Lung (tissue), 11 donors: ENCODE measurements at regions not wholly inside any gene's neighbourhood (a gene's known extent, or its start where the extent isn't known, plus 50 kb on each side); places are given as distances from the start of the nearest gene placed in this dataset.

ENCODE experiments used
- ATAC-seq: fragments of 200-7000 bp; cut with Tn5 transposase; one replicate; pipeline ENCODE4 v1.9.1; 2020; ENCODE audit warnings: moderate number of reproducible peaks; ENCODE audit not compliant: insufficient read depth, low FRiP score
- DNase-seq, 3 donors: peaks; one replicate each; pipeline ENCODE4 v3.0.0-alpha.2; 2013 to 2017
- H3K27ac ChIP-seq, 2 donors: one replicate each; pipeline ENCODE4 v1.5.1; 2013; ENCODE audit warnings: mild to moderate bottlenecking in 2 of 2, moderate library complexity in 2 of 2, control low read depth in 1 of 2, inconsistent platforms in 1 of 2, low read depth in 1 of 2, low read length in 1 of 2
- H3K27me3 ChIP-seq, 3 donors: one replicate each; pipeline ENCODE4 v1.5.1; 2013; ENCODE audit warnings: low read length in 2 of 3; ENCODE audit not compliant: control insufficient read depth in 3 of 3, insufficient read depth in 3 of 3
- H3K36me3 ChIP-seq, 4 donors: one replicate each; pipeline ENCODE4 v1.5.1; 2013; ENCODE audit warnings: low read length in 4 of 4, mild to moderate bottlenecking in 1 of 4, moderate library complexity in 1 of 4; ENCODE audit not compliant: control insufficient read depth in 4 of 4, insufficient read depth in 4 of 4
- H3K4me1 ChIP-seq, 5 donors: one replicate each; pipeline ENCODE4 v1.5.1; 2013; ENCODE audit warnings: low read length in 5 of 5, mild to moderate bottlenecking in 2 of 5, moderate library complexity in 1 of 5; ENCODE audit not compliant: control insufficient read depth in 5 of 5, insufficient read depth in 5 of 5
- H3K4me3 ChIP-seq: one replicate; pipeline ENCODE4 v1.5.1; 2013; ENCODE audit warnings: mild to moderate bottlenecking, control low read depth, moderate library complexity
- H3K9ac ChIP-seq, 2 donors: one replicate each; pipeline ENCODE4 v1.5.1; 2013; ENCODE audit warnings: low read length in 2 of 2, control low read depth in 1 of 2; ENCODE audit not compliant: insufficient read depth in 1 of 2
- H3K9me3 ChIP-seq, 4 donors: one replicate each; pipeline ENCODE4 v1.5.1; 2013; ENCODE audit warnings: low read length in 3 of 4, mild to moderate bottlenecking in 1 of 4, moderate library complexity in 1 of 4; ENCODE audit not compliant: control insufficient read depth in 4 of 4, insufficient read depth in 3 of 4
- WGBS, 2 donors: extraction: QIAGEN DNeasy Blood & Tissue Kit; methylation state at CpG; one replicate each; pipeline ENCODE4 v1.1.7; 2013; 5-methylcytosine and 5-hydroxymethylcytosine counted together
- TF ChIP-seq, protein P1 (sequence below): IDR thresholded peaks from 2 replicates; pipeline ENCODE4 v1.5.1; 2012; ENCODE audit warnings: mild to moderate bottlenecking; ENCODE audit errors: control extremely low read depth, extremely low read depth
- donor health status: control.
- donor health status: control.
- donor health status: Bipolar disorder and iron deficiency.
- donor health status: healthy.
- donor health status: DM: yes; HTN: yes; CAD: no.

DNA sequence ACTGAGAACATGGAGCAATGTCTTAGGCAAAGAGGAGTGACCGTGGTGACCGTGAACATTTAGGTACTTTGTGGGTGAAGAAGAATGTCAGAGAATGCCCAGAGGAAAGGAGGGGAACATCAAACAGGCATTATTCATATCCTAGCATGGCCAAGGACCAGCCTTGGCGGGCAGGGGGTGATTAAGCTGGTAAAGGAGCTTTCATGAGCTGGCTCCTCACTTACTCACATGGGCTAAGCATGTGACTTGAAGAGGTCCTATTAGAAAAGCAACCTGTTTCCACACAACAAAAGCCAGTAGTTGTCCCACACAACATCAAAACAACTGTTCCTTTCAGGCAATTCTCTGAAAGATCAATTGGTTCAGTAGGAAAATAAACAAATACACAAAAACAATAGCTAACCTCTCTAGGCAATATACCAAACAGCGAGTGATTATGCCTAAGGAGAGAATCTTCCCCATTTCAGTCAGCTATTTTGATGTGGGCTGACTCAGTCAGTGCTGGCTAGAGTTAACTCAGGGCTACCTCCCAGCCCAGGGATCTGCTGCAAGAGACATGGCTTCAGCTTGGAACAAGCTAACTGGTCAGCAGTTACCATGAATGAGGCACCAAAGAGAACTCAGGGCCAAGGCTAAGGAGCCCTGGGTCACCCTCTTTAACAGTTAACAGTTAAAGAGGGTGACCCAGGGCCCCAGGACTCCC, 283.5 kb downstream of the ARHGAP12 start:
- Histone ChIP-seq H3K36me3 (no peaks in the 10 kb centered on the region), H3K9ac (no peak overlapping the region), H3K27ac (no peak overlapping the region), H3K9me3 (peaks cover 0 to 4% (median 0%) of the 10 kb centered on the region in 4 donors), H3K4me1 (peaks cover 0 to 3% (median 0%) of the 10 kb centered on the region in 5 donors), H3K27me3 (no peaks in the 10 kb centered on the region), H3K4me3 (no peak overlapping the region)
- no peak for DNase-seq
- no peak for ATAC-seq
- TF ChIP-seq, protein P1, sequence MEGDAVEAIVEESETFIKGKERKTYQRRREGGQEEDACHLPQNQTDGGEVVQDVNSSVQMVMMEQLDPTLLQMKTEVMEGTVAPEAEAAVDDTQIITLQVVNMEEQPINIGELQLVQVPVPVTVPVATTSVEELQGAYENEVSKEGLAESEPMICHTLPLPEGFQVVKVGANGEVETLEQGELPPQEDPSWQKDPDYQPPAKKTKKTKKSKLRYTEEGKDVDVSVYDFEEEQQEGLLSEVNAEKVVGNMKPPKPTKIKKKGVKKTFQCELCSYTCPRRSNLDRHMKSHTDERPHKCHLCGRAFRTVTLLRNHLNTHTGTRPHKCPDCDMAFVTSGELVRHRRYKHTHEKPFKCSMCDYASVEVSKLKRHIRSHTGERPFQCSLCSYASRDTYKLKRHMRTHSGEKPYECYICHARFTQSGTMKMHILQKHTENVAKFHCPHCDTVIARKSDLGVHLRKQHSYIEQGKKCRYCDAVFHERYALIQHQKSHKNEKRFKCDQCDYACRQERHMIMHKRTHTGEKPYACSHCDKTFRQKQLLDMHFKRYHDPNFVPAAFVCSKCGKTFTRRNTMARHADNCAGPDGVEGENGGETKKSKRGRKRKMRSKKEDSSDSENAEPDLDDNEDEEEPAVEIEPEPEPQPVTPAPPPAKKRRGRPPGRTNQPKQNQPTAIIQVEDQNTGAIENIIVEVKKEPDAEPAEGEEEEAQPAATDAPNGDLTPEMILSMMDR, result no peak
- 94 to 99% methylated on average over 4 of the region's 4 CpGs for WGBS, 2 donors

DNA sequence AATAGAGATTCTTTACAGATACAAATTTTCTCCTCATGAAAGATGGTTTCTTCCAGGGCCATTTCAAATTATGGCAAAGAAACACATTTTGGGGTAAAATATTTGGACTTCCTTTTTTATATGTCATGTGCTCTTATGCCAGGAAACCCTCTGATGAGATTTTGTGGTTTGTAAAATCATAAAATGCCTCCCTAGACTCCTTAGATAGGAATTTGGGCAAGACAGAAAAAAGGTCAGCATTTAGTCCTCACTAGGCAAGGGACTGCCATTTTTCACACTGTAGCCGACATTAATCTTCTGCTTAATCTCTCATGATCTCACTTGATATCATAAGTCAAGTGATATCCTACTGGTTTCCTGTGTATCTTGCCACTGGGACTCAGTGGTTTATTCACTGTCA, 286.4 kb downstream of the ARHGAP12 start:
- ATAC-seq (no peak), DNase-seq (no peak)
- peaks cover 0 to 7% (median 2%) of the 10 kb centered on the region in 4 donors for H3K9me3 ChIP-seq
- TF ChIP-seq, protein P1, result no peak
- no peak overlapping the region for H3K4me3 ChIP-seq
- H3K27me3 ChIP-seq, result no peaks in the 10 kb centered on the region
- no peaks in the 10 kb centered on the region for H3K4me1 ChIP-seq
- no peak overlapping the region for H3K9ac ChIP-seq
- H3K36me3 ChIP-seq, result no peaks in the 10 kb centered on the region
- 56 to 85% methylated on average over 1 of the region's 1 CpG for WGBS, 2 donors
- no peak overlapping the region for H3K27ac ChIP-seq

DNA sequence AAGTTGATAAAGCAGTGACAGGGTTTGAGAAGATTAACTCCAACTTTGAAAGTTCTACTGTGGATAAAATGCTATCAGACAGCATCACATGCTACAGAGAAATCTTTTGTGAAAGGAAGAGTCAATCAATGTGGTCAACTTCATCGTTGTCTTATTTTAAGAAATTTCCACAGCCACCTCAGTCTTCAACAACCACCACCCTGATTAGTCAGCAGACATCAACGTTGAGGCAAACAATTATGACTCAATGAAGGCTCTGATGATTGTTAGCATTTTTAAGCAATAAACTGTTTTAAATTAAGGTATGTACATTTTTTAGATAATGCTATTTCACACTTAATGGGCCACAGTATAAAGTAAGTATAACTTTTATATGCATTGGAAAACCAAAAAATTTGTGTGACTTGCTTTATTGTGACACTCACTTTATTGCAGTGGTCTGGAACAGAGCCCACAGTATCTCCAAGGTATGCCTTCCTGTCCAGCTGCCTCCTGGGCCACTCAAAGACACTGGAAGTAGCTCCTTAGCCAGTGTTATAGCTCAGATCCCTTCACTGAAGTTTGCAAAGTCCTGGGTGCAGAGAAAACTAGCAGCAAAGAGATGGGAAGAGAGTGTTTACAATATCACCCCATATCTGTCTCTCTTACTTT, 293.1 kb downstream of the ARHGAP12 start:
- TF ChIP-seq, protein P1, result no peak
- Histone ChIP-seq H3K4me3 (no peak overlapping the region), H3K9me3 (peaks cover 0 to 10% (median 4%) of the 10 kb centered on the region in 4 donors), H3K36me3 (no peaks in the 10 kb centered on the region), H3K27me3 (no peaks in the 10 kb centered on the region), H3K4me1 (peaks cover 0 to 3% (median 0%) of the 10 kb centered on the region in 5 donors), H3K27ac (no peak overlapping the region), H3K9ac (no peak overlapping the region)
- WGBS, 2 donors, result 63 to 65% methylated on average over 2 of the region's 2 CpGs
- ATAC-seq, result no peak
- DNase-seq, result no peak
